ENCODE measurements at regions not wholly inside any gene's neighbourhood (a gene's known extent, or its start where the extent isn't known, plus 50 kb on each side); places are given as distances from the start of the nearest gene placed in this dataset.

GRCh38 chr4:14636563-14636962 lies 365.7 kb upstream of the CPEB2 start:
- TF ChIP-seq, protein P1, sequence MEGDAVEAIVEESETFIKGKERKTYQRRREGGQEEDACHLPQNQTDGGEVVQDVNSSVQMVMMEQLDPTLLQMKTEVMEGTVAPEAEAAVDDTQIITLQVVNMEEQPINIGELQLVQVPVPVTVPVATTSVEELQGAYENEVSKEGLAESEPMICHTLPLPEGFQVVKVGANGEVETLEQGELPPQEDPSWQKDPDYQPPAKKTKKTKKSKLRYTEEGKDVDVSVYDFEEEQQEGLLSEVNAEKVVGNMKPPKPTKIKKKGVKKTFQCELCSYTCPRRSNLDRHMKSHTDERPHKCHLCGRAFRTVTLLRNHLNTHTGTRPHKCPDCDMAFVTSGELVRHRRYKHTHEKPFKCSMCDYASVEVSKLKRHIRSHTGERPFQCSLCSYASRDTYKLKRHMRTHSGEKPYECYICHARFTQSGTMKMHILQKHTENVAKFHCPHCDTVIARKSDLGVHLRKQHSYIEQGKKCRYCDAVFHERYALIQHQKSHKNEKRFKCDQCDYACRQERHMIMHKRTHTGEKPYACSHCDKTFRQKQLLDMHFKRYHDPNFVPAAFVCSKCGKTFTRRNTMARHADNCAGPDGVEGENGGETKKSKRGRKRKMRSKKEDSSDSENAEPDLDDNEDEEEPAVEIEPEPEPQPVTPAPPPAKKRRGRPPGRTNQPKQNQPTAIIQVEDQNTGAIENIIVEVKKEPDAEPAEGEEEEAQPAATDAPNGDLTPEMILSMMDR (optimal IDR thresholded peaks at IDR 0.05 in 1 of 3, IDR thresholded peaks at IDR 0.05 in 1 of 3, conservative IDR thresholded peaks at IDR 0.05 in 1 of 3; ENCODE audit: extremely low read depth in 1 of 3, insufficient read depth in 2 of 3, low read length in 3 of 3), result no peak
- no peak for TF ChIP-seq EZH2 (IDR thresholded peaks at IDR 0.05; ENCODE audit: low read length)
